ACC112 (cell line): ENCODE measurements at regions not wholly inside any gene's neighbourhood (a gene's known extent, or its start where the extent isn't known, plus 50 kb on each side); places are given as distances from the start of the nearest gene placed in this dataset.

Experiments used
- H2AFZ ChIP-seq: fragments of 200-600 bp; sonication (generic); one replicate; pipeline ENCODE4 v1.6.0; 2017; ENCODE audit warnings: antibody characterized with exemption, low read length; ENCODE audit not compliant: unreplicated experiment
- H3K27ac ChIP-seq: fragments of 200-600 bp; sonication (generic); 2 replicates; pipeline ENCODE4 v1.5.1; 2014; ENCODE audit warnings: low read depth, mild to moderate bottlenecking, antibody characterized with exemption, low read length, moderate library complexity
- H3K27me3 ChIP-seq: fragments of 200-600 bp; sonication (generic); 2 replicates; pipeline ENCODE4 v1.6.1; 2014; ENCODE audit warnings: mild to moderate bottlenecking, antibody characterized with exemption, low read length, moderate library complexity, mixed read lengths; ENCODE audit not compliant: insufficient read depth
- H3K36me3 ChIP-seq: fragments of 200-600 bp; sonication (generic); 2 replicates; pipeline ENCODE4 v1.6.1; 2016; ENCODE audit warnings: mild to moderate bottlenecking, antibody characterized with exemption, low read length, moderate library complexity, mixed read lengths; ENCODE audit not compliant: insufficient read depth
- H3K4me1 ChIP-seq: fragments of 200-600 bp; sonication (generic); one replicate; pipeline ENCODE4 v1.6.1; 2016; ENCODE audit warnings: low read length, mixed read lengths; ENCODE audit not compliant: insufficient read depth, unreplicated experiment, control insufficient read depth
- H3K4me3 ChIP-seq: fragments of 200-600 bp; sonication (generic); 2 replicates; pipeline ENCODE4 v1.5.1; 2014; ENCODE audit warnings: mild to moderate bottlenecking, low read depth, low read length
- H3K79me2 ChIP-seq: fragments of 200-600 bp; sonication (generic); one replicate; pipeline ENCODE4 v1.6.0; 2016; ENCODE audit warnings: low read length; ENCODE audit not compliant: control insufficient read depth, unreplicated experiment, insufficient read depth

- H3K79me2 ChIP-seq = no peaks in the 10 kb centered on the region
- no peak overlapping the region for H3K4me3 ChIP-seq
- H3K36me3 ChIP-seq = no peaks in the 10 kb centered on the region
- H2AFZ ChIP-seq = no peak overlapping the region
- H3K27me3 ChIP-seq = 0 out of 2 replicates have a peak, but pooled peaks cover 2% of the 10 kb centered on the region
- H3K4me1 ChIP-seq = no peaks in the 10 kb centered on the region
- no peak overlapping the region for H3K27ac ChIP-seq
Measured at GRCh38 chr4:34512616-34513015, 1731.7 kb downstream of the ARAP2 start.

GRCh38 chr4:34516524-34516923 is 1727.8 kb downstream of the ARAP2 start:
- Histone ChIP-seq H3K4me1 (no peaks in the 10 kb centered on the region), H3K27ac (no peak overlapping the region), H3K79me2 (no peaks in the 10 kb centered on the region), H3K27me3 (0 out of 2 replicates have a peak, but pooled peaks cover 2% of the 10 kb centered on the region), H3K4me3 (no peak overlapping the region), H3K36me3 (no peaks in the 10 kb centered on the region), H2AFZ (no peak overlapping the region)

GRCh38 chr4:34534916-34535315 is 1709.4 kb downstream of the ARAP2 start:
- Histone ChIP-seq H3K27me3 (no peaks in the 10 kb centered on the region), H2AFZ (no peak overlapping the region), H3K27ac (no peak overlapping the region), H3K36me3 (no peaks in the 10 kb centered on the region), H3K4me3 (no peak overlapping the region), H3K79me2 (no peaks in the 10 kb centered on the region), H3K4me1 (no peaks in the 10 kb centered on the region)

- Histone ChIP-seq H3K79me2 (no peaks in the 10 kb centered on the region), H3K4me1 (no peaks in the 10 kb centered on the region), H3K27ac (no peak overlapping the region), H3K4me3 (no peak overlapping the region), H2AFZ (no peak overlapping the region), H3K36me3 (no peaks in the 10 kb centered on the region), H3K27me3 (peaks cover 3% of the 10 kb centered on the region; the same call in 1 of the 2 replicates)
Measured at GRCh38 chr4:34566091-34566490, 1678.2 kb downstream of the ARAP2 start.

- H3K27me3 ChIP-seq = no peaks in the 10 kb centered on the region
- no peak overlapping the region for H3K4me3 ChIP-seq
- H3K4me1 ChIP-seq = no peaks in the 10 kb centered on the region
- no peaks in the 10 kb centered on the region for H3K36me3 ChIP-seq
- no peaks in the 10 kb centered on the region for H3K79me2 ChIP-seq
- H3K27ac ChIP-seq = no peak overlapping the region
- H2AFZ ChIP-seq = no peak overlapping the region
Measured at GRCh38 chr4:34572026-34572425, 1672.3 kb downstream of the ARAP2 start.

GRCh38 chr4:34615315-34615714 is 1629.0 kb downstream of the ARAP2 start:
- H3K27me3 ChIP-seq = no peaks in the 10 kb centered on the region
- H3K79me2 ChIP-seq = no peaks in the 10 kb centered on the region
- no peak overlapping the region for H3K4me3 ChIP-seq
- no peaks in the 10 kb centered on the region for H3K36me3 ChIP-seq
- no peak overlapping the region for H3K27ac ChIP-seq
- H2AFZ ChIP-seq = no peak overlapping the region
- H3K4me1 ChIP-seq = no peaks in the 10 kb centered on the region

- H3K4me3 ChIP-seq = no peak overlapping the region
- no peaks in the 10 kb centered on the region for H3K27me3 ChIP-seq
- H2AFZ ChIP-seq = no peak overlapping the region
- H3K79me2 ChIP-seq = no peaks in the 10 kb centered on the region
- H3K27ac ChIP-seq = no peak overlapping the region
- no peaks in the 10 kb centered on the region for H3K36me3 ChIP-seq
- no peaks in the 10 kb centered on the region for H3K4me1 ChIP-seq
Measured at GRCh38 chr4:34619531-34620162, 1624.7 kb downstream of the ARAP2 start.

GRCh38 chr4:34628471-34628870 is 1615.8 kb downstream of the ARAP2 start:
- no peak overlapping the region for H3K4me3 ChIP-seq

GRCh38 chr4:34629451-34629850 is 1614.9 kb downstream of the ARAP2 start:
- H3K4me1 ChIP-seq = no peaks in the 10 kb centered on the region
- no peaks in the 10 kb centered on the region for H3K79me2 ChIP-seq
- H2AFZ ChIP-seq = no peak overlapping the region
- no peaks in the 10 kb centered on the region for H3K36me3 ChIP-seq
- no peaks in the 10 kb centered on the region for H3K27me3 ChIP-seq
- no peak overlapping the region for H3K27ac ChIP-seq
- no peak overlapping the region for H3K4me3 ChIP-seq

More at GRCh38 chr4:34628471-34628870, 1615.8 kb downstream of the ARAP2 start:
- H3K79me2 ChIP-seq = no peaks in the 10 kb centered on the region
- no peaks in the 10 kb centered on the region for H3K4me1 ChIP-seq
- H3K27ac ChIP-seq = no peak overlapping the region
- H3K36me3 ChIP-seq = no peaks in the 10 kb centered on the region
- H3K27me3 ChIP-seq = no peaks in the 10 kb centered on the region
- no peak overlapping the region for H2AFZ ChIP-seq

- Histone ChIP-seq H2AFZ (no peak overlapping the region), H3K79me2 (no peaks in the 10 kb centered on the region), H3K27me3 (no peaks in the 10 kb centered on the region), H3K4me3 (no peak overlapping the region), H3K36me3 (no peaks in the 10 kb centered on the region), H3K4me1 (no peaks in the 10 kb centered on the region), H3K27ac (no peak overlapping the region)
Measured at GRCh38 chr4:34633241-34633640, 1611.1 kb downstream of the ARAP2 start.

- Histone ChIP-seq H3K4me3 (no peak overlapping the region), H3K4me1 (no peaks in the 10 kb centered on the region), H3K36me3 (no peaks in the 10 kb centered on the region), H3K79me2 (no peaks in the 10 kb centered on the region), H3K27ac (no peak overlapping the region), H3K27me3 (no peaks in the 10 kb centered on the region), H2AFZ (no peak overlapping the region)
Measured at GRCh38 chr4:34636623-34637022, 1607.7 kb downstream of the ARAP2 start.
